M059J (cell line): ENCODE measurements at regions not wholly inside any gene's neighbourhood (a gene's known extent, or its start where the extent isn't known, plus 50 kb on each side); places are given as distances from the start of the nearest gene placed in this dataset.
"Not testable (repeated sequence)": the region's sequence is repeated elsewhere in the genome, so short reads cannot be mapped to it uniquely, and the experiment has no call there.

Experiments
- DNase-seq: peaks from one replicate; pipeline ENCODE4 v3.0.0-alpha.2; 2012; ENCODE audit warnings: low read depth

- DNase-seq, result no peak
These were observed 533.3 kb downstream of the LRRC70 start for GRCh38 chr5:63111891-63112290.

- DNase-seq, result no peak
These were observed 523.3 kb downstream of the LRRC70 start for GRCh38 chr5:63101870-63102269.

DNA sequence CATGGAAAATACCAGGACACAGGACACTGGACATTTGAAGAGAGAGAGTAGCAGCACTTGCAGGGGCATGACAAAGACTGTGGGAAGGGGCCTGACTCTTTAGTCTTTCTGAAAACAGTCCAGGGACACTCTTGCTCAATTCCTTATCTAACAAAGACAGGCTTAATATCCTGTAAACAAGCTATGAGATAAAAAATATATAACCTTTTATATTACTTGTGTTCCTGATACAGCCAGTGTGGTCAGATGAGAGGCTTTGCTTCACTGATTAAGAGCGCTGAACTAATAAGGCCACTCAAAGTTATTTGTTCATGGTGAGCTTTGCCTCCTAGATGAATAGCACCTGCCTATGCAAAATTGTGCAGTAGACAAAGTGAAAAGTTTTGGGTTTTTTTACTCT lies 518.7 kb downstream of the LRRC70 start:
- DNase-seq, result no peak

DNA sequence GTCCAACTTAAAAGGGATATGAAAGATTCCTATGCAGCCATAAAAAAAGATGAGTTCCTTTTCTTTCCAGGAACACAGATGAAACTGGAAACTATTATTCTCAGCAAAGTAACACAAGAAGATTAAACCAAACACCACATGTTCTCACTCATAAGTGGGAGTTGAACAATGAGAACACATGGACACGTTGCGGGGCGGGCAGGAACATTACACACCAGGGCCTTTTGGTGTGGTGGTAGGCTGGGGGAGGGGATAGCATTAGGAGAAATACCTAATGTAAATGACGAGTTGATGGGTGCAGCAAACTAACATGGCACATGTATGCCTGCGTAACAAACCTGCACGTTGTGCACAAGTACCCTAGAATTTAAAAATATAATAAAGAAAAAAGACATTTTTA lies 516.1 kb downstream of the LRRC70 start:
- DNase-seq, result no peak

- DNase-seq, result no peak
These were observed 510.5 kb downstream of the LRRC70 start for GRCh38 chr5:63089147-63089546.

GRCh38 chr5:63085561-63085960 lies 506.9 kb downstream of the LRRC70 start:
- DNase-seq, result no peak

DNA sequence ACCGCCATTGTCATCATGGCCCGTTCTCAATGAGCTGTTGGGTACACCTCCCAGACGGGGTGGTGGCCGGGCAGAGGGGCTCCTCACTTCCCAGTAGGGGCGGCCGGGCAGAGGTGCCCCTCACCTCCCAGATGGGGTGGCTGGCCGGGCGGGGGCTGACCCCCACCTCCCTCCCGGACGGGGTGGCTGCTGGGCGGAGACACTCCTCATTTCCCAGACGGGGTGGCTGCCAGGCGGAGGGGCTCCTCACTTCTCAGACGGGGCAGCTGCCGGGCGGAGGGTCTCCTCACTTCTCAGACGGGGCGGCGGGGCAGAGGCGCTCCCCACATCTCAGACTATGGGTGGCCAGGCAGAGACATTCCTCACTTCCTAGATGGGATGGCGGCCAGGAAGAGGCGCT lies 505.1 kb downstream of the LRRC70 start:
- not testable (repeated sequence) for DNase-seq

- DNase-seq, result no peak
These were observed 502.8 kb downstream of the LRRC70 start for GRCh38 chr5:63081402-63081801.

DNA sequence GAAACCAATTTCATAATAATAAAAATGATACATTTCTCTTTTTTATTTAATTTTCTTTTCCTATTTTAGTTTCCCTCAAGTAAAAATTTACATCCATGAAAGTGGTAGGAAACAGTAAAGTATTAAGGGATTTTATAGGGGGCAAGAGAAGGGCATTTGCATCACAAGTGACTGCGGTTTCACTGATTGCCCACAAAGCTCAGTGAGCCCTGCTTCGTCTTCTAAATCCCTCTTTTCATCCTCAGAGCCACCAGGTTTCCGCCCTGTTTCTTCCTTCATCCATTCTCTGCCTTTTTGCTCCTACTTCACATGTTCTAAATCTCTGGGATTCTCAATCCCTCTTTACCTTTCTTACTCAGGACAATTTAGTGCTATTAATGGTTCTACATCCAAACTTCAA lies 491.4 kb downstream of the LRRC70 start:
- DNase-seq, result no peak

GRCh38 chr5:63055421-63055820 lies 476.8 kb downstream of the LRRC70 start:
- peak; percentile 1 for DNase-seq

GRCh38 chr5:63053019-63053638 lies 474.5 kb downstream of the LRRC70 start:
- no peak for DNase-seq

DNA sequence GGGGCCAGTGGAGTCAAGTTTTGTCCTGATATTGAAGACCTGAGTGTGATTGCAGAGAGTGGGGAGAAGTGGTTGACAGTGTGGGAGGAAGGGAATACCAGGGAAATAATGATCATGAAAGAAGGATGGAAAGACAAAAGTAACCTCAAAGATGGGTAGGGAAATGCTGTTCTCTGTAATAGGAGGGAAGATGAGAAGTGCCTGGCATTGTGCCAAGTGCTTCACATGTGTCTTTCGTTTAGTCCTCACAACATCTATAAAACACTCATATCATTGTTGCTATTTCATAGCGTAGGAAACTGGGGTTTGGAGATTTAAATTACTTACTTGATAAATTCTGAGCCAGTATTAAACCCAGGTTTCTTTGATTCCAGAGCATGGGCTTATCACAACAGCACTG lies 472.3 kb downstream of the LRRC70 start:
- no peak for DNase-seq

DNA sequence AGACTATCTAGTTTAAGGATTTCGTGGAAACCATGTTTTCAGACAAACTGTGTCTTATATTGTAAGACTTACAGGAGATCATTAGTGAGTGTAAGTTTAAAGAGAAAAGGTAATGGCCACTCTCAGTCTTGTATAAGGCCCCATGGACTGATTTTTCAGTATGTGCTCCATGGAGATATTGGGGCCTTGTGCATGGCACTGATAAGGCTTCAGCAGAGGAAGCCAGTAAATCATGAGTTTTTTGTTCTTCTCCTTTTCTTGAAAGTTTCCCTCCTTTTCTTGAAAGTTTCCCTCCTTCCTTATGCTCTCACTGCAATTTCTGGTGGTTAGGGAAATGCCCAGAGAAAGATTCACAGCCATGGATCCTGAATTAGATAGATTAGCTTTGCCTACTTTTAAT lies 471.3 kb downstream of the LRRC70 start:
- no peak for DNase-seq

DNA sequence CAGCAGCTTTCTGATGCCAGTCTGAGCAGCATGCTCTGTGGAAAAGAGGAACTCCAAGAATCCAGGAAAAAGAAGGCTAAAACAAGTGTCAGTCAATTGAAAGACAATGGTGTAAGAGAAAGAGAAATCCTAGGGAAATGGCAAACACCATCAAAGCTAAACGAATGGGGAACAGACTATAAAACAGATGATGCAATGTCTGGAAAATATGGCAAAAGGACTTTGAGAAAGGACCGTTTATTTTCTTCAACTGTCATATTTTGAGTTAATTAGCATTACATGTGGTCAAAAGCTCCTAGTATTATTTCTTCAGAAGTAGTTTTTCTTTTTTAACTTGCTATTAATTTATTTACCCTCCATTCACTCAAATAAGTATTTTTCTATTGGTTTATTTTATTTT lies 465.2 kb downstream of the LRRC70 start:
- DNase-seq, result no peak

GRCh38 chr5:63032343-63032742 lies 453.7 kb downstream of the LRRC70 start:
- no peak for DNase-seq

DNA sequence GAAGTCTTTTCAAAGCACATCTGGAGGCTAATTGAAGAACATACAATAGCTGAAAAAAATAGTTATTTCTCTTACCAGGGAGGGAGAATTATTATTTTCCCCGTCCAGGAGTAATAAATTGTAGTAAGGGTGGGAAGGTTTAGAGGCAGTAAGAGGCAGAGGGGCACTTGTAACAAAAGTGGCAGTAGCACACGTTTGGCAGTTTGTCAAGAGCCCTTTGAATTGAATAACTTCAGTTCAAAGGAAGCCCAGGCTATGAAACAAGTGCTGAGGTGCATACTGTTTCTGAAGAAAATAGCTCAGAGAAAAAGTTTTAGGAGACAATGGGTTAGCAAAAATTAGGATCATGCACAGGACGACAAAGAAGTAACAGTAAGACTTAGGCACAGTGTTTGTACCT lies 451.3 kb downstream of the LRRC70 start:
- no peak for DNase-seq

- no peak for DNase-seq
These were observed 447.1 kb downstream of the LRRC70 start for GRCh38 chr5:63025679-63026078.

DNA sequence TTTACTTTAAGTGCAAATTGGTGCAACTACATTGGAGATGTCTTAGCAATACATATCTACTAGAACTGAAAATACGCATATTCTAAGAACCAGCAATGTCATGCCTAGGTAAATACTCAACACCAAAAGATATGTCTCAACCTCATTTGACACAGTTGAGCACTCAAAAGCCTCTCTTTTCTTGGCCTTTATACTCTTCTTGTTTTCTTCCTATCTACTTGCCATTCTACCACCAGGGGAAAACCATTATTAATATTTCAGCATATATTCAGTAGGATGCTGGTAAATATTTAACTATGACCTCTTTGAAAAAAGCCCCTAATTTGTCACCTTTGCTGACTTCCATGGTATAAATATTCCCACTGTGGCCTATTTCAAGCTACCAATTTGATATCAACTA lies 443.8 kb downstream of the LRRC70 start:
- no peak for DNase-seq

GRCh38 chr5:63011158-63011557 lies 432.5 kb downstream of the LRRC70 start:
- peak; percentile 0 for DNase-seq

- no peak for DNase-seq
These were observed 429.6 kb downstream of the LRRC70 start for GRCh38 chr5:63008195-63008594.

DNA sequence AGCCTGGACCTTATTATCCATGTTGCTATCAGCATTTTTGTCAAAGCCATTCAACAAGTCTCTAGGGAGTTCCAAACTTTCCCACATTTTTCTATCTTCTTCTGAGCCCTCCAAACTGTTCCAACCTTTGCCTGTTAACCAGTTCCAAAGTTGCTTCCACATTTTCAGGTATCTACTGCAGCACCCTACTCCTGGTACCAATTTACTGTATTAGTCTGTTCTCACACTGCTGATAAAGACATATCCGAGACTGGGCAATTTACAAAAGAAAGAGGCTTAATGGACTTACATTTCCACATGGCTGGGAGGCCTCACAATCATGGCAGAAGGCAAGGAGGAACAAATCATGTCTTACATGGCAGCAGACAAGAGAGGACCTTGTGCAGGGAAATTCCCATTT lies 416.2 kb downstream of the LRRC70 start:
- not testable (repeated sequence) for DNase-seq

GRCh38 chr5:62985749-62986148 lies 407.1 kb downstream of the LRRC70 start:
- no peak for DNase-seq

GRCh38 chr5:62982348-62982747 lies 403.7 kb downstream of the LRRC70 start:
- no peak for DNase-seq

GRCh38 chr5:62980884-62981283 lies 402.3 kb downstream of the LRRC70 start:
- no peak for DNase-seq

DNA sequence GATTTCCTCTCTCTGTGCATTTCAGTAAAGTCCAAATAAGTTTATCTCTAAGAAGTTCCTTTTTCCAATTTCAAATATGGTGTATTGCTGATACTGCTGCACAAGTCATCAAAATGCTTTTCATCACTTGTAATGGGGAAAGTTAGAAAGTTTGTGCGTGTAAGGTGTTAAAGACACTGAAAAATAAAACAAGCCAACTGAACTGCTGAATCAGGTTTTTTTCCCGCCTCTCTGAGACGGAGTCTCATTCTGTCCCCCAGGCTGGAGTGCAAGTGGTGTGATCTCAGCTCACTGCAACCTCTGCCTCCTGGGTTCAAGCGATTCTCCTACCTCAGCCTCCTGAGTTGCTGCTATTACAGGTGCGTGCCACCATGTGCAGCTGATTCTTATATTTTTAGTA lies 400.9 kb downstream of the LRRC70 start:
- DNase-seq, result no peak
